IPS-18c (cell line): ENCODE measurements at regions not wholly inside any gene's neighbourhood (a gene's known extent, or its start where the extent isn't known, plus 50 kb on each side); places are given as distances from the start of the nearest gene placed in this dataset.

Source experiments
- H3K4me3 ChIP-seq: 2 replicates; pipeline ENCODE4 v1.7.0; 2013; ENCODE audit warnings: low read depth, mild to moderate bottlenecking, low read length, moderate library complexity; ENCODE audit not compliant: insufficient read depth
- H3K9me3 ChIP-seq: one replicate; pipeline ENCODE4 v1.6.1; 2013; ENCODE audit warnings: mild to moderate bottlenecking, low read length, moderate library complexity; ENCODE audit not compliant: control insufficient read depth, insufficient read depth

GRCh38 chr11:32161293-32161692 lies 70.4 kb downstream of the RCN1 start:
- no peak overlapping the region for H3K4me3 ChIP-seq
- peaks cover 3% of the 10 kb centered on the region for H3K9me3 ChIP-seq

DNA sequence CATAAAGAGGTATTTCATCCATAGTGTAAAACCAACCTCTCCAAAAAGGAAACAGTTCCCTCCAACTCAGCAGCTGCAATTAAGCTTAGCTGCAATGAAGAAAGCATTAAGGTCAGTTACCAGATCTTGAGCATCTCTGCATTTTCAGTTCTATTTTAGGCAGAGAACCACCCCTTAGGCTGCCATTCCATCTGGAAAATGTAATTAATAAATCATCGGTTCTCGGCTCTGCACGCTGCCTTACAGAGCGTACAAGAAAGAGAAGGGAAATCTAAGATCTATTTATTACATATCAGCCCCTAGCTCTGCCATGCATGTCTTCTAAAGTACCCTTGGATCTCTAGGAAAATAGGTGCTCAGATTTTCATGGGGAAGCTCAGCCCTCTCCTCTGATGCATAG lies 71.5 kb downstream of the RCN1 start:
- Histone ChIP-seq H3K4me3 (no peak overlapping the region), H3K9me3 (no peaks in the 10 kb centered on the region)

GRCh38 chr11:32162906-32163305 lies 72.0 kb downstream of the RCN1 start:
- H3K4me3 ChIP-seq: no peak overlapping the region
- no peaks in the 10 kb centered on the region for H3K9me3 ChIP-seq

DNA sequence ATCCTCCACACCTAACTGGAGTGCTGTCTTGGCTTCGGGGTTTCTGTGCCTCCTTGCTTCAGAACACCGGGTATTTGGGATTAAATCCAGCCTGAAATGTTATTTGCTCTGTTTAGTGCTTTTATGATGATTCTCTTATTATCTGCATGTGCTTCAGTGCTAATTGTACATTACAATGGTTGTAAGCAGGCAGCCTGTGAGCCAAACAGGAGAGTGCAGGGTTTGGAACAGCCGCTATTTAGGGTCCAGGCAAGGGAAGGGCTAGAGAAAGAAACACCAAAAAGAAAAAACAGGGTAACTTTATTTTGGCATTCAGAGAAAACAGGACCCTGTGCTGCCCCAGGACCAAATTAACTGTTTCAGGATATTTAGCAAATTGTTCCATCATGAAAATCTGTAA lies 72.7 kb downstream of the RCN1 start:
- H3K9me3 ChIP-seq: no peaks in the 10 kb centered on the region
- H3K4me3 ChIP-seq: no peak overlapping the region

GRCh38 chr11:32164836-32165235 lies 74.0 kb downstream of the RCN1 start:
- Histone ChIP-seq H3K4me3 (no peak overlapping the region), H3K9me3 (no peaks in the 10 kb centered on the region)

DNA sequence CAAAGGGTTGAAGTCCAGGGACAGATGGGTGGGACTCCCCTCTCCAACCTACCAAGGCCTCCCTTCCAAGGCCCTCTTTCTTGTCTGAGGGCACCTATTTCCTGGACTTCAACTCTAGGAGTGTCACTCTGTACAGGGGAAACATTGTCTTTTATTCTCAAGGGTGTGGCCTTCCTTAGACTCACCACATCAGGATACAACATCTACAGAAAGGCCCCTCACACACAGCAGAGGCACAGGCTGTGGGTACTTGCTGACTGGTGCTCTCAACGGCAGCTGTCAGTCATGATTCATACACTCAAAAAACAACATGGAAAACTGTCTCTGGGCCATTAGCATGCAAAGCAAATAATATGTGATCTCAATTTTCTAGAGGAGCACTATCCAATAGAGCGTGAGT lies 78.0 kb downstream of the RCN1 start:
- no peak overlapping the region for H3K4me3 ChIP-seq
- H3K9me3 ChIP-seq: no peaks in the 10 kb centered on the region

DNA sequence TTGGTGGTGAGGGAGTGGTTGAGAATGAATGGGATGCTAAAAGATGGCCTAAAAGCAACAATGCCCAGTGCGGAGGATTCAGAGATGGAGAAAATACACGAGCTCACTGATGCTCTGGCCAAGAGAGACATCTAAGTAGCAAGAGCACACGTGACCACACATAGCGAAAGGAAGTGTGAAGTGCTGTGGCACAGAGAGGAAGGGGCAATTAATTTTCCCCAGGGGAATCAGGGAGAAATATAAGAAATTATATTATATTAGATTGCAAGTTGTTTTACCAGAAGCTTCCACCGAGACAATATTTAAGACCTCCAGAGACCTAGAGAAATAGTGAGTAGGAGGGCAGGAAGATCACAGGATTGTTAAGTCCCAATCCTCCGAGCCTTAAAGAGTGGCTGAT lies 80.6 kb downstream of the RCN1 start:
- H3K4me3 ChIP-seq: no peak overlapping the region
- H3K9me3 ChIP-seq: no peaks in the 10 kb centered on the region

GRCh38 chr11:32172041-32172847 lies 81.4 kb downstream of the RCN1 start:
- Histone ChIP-seq H3K9me3 (no peaks in the 10 kb centered on the region), H3K4me3 (no peak overlapping the region)

GRCh38 chr11:32172848-32173834 lies 82.3 kb downstream of the RCN1 start:
- no peak overlapping the region for H3K4me3 ChIP-seq

DNA sequence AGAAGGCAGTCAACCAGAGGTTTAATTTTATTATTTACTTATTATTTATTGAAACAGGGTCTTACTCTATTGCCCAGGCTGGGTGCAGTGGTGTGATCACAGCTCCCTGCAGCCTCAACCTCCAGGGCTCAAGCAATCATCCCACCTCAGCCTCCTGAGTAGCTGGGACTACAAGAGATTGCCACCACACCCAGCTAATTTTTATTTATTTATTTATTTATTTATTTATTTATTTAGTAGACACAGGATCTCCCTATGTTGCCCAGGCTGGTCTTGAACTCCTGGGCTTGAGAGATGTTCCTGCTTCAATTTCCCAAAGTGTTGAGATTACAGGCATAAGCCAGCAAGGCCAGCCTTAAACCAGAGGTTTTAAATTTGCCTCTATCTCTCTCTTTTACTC lies 83.1 kb downstream of the RCN1 start:
- Histone ChIP-seq H3K9me3 (no peaks in the 10 kb centered on the region), H3K4me3 (no peak overlapping the region)

More at GRCh38 chr11:32172848-32173834, 82.3 kb downstream of the RCN1 start:
- no peaks in the 10 kb centered on the region for H3K9me3 ChIP-seq

- H3K4me3 ChIP-seq: no peak overlapping the region
Observed at GRCh38 chr11:32176223-32176934, 85.5 kb downstream of the RCN1 start.

GRCh38 chr11:32178692-32179091 lies 87.8 kb downstream of the RCN1 start:
- no peaks in the 10 kb centered on the region for H3K9me3 ChIP-seq

More at GRCh38 chr11:32176223-32176934, 85.5 kb downstream of the RCN1 start:
- no peaks in the 10 kb centered on the region for H3K9me3 ChIP-seq

DNA sequence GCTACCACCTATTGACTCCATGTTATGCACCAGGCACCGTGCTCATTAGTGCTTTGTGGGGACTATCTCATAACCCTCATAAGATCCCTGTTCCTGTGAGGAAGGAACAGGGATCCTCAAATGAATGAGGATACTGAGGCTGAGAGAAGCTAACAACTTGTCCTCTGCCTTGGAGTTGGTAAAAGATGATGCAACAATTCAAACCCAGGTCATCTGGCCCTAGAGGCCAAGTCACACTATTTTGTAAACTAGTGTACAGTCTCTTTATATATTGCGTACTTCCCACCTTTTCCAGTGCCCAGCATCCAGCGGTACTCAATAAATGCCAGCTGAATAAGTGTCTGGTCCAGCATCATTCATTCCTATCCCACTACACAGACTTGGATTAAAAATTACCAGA lies 92.6 kb downstream of the RCN1 start:
- H3K4me3 ChIP-seq: no peak overlapping the region

More at GRCh38 chr11:32178692-32179091, 87.8 kb downstream of the RCN1 start:
- H3K4me3 ChIP-seq: no peak overlapping the region

GRCh38 chr11:32184041-32184722 lies 93.3 kb downstream of the RCN1 start:
- Histone ChIP-seq H3K4me3 (no peak overlapping the region), H3K9me3 (no peaks in the 10 kb centered on the region)

More for the DNA sequence above, 92.6 kb downstream of the RCN1 start:
- H3K9me3 ChIP-seq: no peaks in the 10 kb centered on the region

- no peaks in the 10 kb centered on the region for H3K9me3 ChIP-seq
- no peak overlapping the region for H3K4me3 ChIP-seq
Observed at GRCh38 chr11:32184723-32185376, 94.0 kb downstream of the RCN1 start.

DNA sequence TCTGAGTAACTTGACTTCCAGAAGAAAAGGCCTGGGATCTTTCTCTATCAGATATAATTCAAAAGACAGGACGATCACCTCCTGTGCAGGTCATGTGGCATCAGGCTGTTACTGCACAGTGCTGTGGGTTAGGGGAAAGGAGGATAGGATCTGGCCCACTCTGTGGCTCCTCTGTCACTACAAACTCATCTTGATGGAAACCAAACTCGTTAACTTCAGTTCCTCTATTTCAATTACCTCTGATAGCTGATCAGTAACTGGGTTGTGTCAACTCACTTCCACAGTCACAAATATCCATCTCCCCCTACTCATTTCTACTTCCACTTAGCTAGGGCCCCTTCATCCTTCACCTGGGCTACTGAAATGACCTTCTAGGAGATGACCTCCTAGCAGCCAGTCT lies 95.2 kb downstream of the RCN1 start:
- Histone ChIP-seq H3K4me3 (no peak overlapping the region), H3K9me3 (no peaks in the 10 kb centered on the region)
